GM20000 (cell line): ENCODE measurements at regions not wholly inside any gene's neighbourhood (a gene's known extent, or its start where the extent isn't known, plus 50 kb on each side); places are given as distances from the start of the nearest gene placed in this dataset.

Source experiments
- DNase-seq: peaks from one replicate; pipeline ENCODE4 v3.0.0; 2012; ENCODE audit warnings: low spot score
- CTCF ChIP-seq: IDR thresholded peaks from 2 replicates; pipeline ENCODE4 v1.5.1; 2012; ENCODE audit warnings: mild to moderate bottlenecking, control low read depth; ENCODE audit errors: extremely low read depth, missing control alignments

DNA sequence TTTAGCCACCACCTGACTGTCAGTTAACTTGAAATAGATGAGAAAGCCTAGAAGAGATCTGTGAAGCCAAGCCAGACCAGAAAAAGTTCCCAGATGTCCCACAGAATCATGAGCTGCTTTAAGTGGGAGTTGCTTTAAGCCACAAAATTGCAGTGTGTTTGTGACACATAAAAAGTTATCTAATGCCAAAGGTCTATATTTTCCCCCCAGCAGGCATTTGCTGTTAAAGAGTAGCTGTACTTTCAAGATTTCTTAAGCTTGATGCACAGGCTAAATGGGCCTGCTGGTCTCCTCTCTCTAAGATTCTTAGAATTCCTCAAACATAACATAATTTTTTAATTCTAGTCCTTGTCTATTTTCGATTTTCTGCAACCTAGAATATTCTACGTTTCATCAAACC, 825.7 kb downstream of the FAM181B start:
- DNase-seq, result no peak
- TF ChIP-seq CTCF, result no peak

- no peak for DNase-seq
- no peak for TF ChIP-seq CTCF
These were observed 834.5 kb downstream of the FAM181B start for GRCh38 chr11:81899156-81899555.

GRCh38 chr11:81897639-81898038, 836.0 kb downstream of the FAM181B start:
- TF ChIP-seq CTCF, result no peak
- no peak for DNase-seq

DNA sequence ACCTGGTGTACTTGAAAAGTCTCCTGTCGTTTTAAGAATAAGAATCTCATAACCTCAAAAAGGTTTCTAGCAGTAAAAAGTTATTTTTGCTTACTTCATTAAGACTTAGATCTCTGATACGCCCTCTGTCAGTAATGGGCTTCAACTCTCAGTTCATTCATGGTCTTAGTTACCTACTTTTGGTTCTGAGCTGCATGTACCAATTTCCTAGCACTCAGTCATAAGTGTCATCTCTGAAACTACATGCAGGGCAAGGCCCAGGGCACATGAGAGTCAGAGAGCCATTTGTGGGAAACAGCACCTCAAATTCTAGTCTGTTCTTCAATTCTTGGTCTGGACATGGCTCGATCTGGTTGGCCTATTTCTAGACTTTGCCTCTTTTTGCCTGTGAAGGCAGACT, 838.4 kb downstream of the FAM181B start:
- no peak for TF ChIP-seq CTCF
- no peak for DNase-seq

- TF ChIP-seq CTCF, result no peak
- no peak for DNase-seq
These were observed 840.7 kb downstream of the FAM181B start for GRCh38 chr11:81892770-81893635.

- TF ChIP-seq CTCF, result no peak
- no peak for DNase-seq
These were observed 845.3 kb downstream of the FAM181B start for GRCh38 chr11:81888391-81888790.

DNA sequence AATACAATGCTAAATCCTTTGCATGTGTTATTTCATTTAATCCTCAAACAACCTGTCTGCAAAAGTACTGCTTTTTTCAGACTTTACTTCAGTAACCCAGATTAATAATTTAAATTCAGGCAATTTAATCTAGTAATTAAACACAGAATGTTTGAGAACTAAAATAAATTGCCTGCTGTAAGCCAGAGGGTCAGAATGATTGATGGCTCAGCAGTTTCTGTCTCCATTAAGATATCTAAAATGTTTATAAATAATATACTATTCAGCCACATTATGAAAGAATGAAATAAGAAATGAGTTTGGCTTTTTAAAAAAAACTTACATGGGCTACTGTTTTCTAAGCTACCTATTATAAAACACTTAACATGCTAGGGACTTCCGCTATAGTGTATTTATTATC, 846.0 kb downstream of the FAM181B start:
- no peak for TF ChIP-seq CTCF
- DNase-seq, result no peak
